Left lung (tissue), 4 donors: ENCODE measurements at regions not wholly inside any gene's neighbourhood (a gene's known extent, or its start where the extent isn't known, plus 50 kb on each side); places are given as distances from the start of the nearest gene placed in this dataset.

ENCODE experiments used
- ATAC-seq: fragments of 200-7000 bp; cut with Tn5 transposase; one replicate; pipeline ENCODE4 v1.9.1; 2020; ENCODE audit warnings: moderate library complexity
- DNase-seq, 4 donors: peaks; one replicate each; pipeline ENCODE4 v3.0.0-alpha.2; 2013 to 2020
- H3K27ac ChIP-seq, 2 donors: fragments of 200-600 bp; sonication (generic) in 1 of 2; one replicate each; pipeline versions ENCODE4 v1.5.0 to v1.8.0; 2020 to 2021
- H3K27me3 ChIP-seq, 2 donors: fragments of 200-600 bp; sonication (generic) in 1 of 2; one replicate each; pipeline versions ENCODE4 v1.5.0 to v1.8.0; 2020 to 2021
- H3K36me3 ChIP-seq, 2 donors: fragments of 200-600 bp; sonication (generic) in 1 of 2; one replicate each; pipeline versions ENCODE4 v1.5.0 to v1.8.0; 2020 to 2021
- H3K4me1 ChIP-seq, 2 donors: fragments of 200-600 bp; one replicate each; pipeline ENCODE4 v1.8.0; 2021
- H3K4me3 ChIP-seq, 2 donors: fragments of 200-600 bp; sonication (generic) in 1 of 2; one replicate each; pipeline versions ENCODE4 v1.5.0 to v1.8.0; 2020 to 2021; ENCODE audit warnings: mild to moderate bottlenecking in 1 of 2
- H3K9me3 ChIP-seq, 2 donors: fragments of 200-600 bp; sonication (generic) in 1 of 2; one replicate each; pipeline versions ENCODE4 v1.5.0 to v1.8.0; 2020 to 2021
- intact Hi-C, 2 donors: fragments of 100-400 bp; cut with DNase I; formaldehyde crosslinking; loops; one replicate each; pipeline versions ENCODE4 v1.11.2 to v1.14.2; 2022
- TF ChIP-seq, protein P1 (sequence below), 2 donors: fragments of 200-600 bp; sonication (generic) in 1 of 2; IDR thresholded peaks; one replicate each; pipeline versions ENCODE4 v1.5.0 to v1.8.0; 2021; ENCODE audit warnings: antibody characterized with exemption in 2 of 2
- donor health status: DM: no; HTN: yes; CAD: no.
- donor health status: DM: no; HTN: no; CAD: no.

DNA sequence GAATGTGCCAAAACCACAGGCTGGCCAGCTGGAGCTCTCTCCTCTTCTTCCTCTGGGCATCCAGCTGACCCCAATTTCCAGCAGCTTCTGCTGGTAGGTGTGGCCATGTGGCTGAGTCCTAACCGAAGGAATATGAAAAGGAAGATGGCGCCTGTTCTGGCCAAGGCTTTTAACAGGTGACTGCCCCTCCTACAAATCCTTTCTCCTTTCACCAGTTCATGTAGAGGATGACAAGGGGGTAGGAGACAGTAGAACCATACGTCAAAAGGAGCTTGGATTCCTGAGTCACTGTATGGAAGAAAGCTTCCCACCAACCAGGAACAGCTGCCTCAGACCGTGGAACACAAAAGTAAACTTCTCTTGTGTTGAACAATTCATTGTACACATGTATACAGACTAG lies 316.7 kb upstream of the IGF1R start:
- ATAC-seq (no peak), DNase-seq (no peak)
- no peaks in the 10 kb centered on the region for H3K36me3 ChIP-seq
- peaks cover 0 to 2% of the 10 kb centered on the region in 2 donors for H3K9me3 ChIP-seq
- H3K27me3 ChIP-seq, result peaks cover 0 to 1% of the 10 kb centered on the region in 2 donors
- no peak overlapping the region for H3K27ac ChIP-seq
- TF ChIP-seq, protein P1, sequence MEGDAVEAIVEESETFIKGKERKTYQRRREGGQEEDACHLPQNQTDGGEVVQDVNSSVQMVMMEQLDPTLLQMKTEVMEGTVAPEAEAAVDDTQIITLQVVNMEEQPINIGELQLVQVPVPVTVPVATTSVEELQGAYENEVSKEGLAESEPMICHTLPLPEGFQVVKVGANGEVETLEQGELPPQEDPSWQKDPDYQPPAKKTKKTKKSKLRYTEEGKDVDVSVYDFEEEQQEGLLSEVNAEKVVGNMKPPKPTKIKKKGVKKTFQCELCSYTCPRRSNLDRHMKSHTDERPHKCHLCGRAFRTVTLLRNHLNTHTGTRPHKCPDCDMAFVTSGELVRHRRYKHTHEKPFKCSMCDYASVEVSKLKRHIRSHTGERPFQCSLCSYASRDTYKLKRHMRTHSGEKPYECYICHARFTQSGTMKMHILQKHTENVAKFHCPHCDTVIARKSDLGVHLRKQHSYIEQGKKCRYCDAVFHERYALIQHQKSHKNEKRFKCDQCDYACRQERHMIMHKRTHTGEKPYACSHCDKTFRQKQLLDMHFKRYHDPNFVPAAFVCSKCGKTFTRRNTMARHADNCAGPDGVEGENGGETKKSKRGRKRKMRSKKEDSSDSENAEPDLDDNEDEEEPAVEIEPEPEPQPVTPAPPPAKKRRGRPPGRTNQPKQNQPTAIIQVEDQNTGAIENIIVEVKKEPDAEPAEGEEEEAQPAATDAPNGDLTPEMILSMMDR (IDR thresholded peaks at IDR 0.05), result no peak
- H3K4me1 ChIP-seq, result no peaks in the 10 kb centered on the region
- intact Hi-C loops, result no loop called here
- no peak overlapping the region for H3K4me3 ChIP-seq

DNA sequence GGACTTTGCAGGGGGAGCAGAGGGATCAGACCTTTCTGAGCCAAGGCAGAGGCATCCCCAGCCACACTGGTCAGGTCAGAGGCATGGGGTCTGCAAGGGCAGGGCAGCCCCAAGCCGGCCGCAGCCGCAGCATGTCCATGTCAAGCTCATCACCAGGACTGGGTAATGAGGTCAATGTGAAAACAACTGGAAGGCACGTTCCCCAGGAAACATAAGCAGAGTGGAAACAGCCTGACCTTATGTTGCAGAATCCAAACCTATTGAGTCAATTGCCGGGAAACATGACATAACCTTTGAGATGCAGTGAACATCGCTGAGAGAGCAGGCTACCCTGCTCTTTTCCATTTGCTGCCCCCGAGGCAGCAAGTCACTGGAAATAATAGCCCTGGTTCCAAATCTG lies 315.1 kb upstream of the IGF1R start:
- ATAC-seq (no peak), DNase-seq (no peak)
- Histone ChIP-seq H3K4me3 (no peak overlapping the region), H3K36me3 (no peaks in the 10 kb centered on the region), H3K27ac (no peak overlapping the region), H3K9me3 (peaks cover 0 to 2% of the 10 kb centered on the region in 2 donors), H3K4me1 (no peaks in the 10 kb centered on the region), H3K27me3 (no peaks in the 10 kb centered on the region)
- TF ChIP-seq, protein P1 (IDR thresholded peaks at IDR 0.05), result no peak
- intact Hi-C loops, result no loop called here

DNA sequence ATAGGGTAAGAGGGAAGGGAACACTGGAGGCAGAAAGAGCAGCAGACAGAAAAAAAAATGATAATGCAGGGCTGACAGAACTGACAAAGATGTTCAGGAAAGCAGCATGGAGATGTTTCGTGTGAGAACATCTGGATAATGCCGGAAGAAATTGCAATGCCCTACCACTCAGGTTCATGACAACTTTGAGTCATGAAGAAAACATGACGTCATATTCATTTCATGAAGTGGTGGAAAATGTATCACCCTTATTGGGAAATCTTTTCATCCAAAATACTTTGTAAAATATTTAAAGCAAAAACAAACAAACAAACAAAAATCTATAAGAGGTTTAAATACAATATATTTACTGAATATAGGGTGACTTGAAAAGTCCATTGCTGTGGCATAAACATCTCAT lies 305.4 kb upstream of the IGF1R start:
- no peaks in the 10 kb centered on the region for H3K36me3 ChIP-seq
- no peak overlapping the region for H3K27ac ChIP-seq
- no peaks in the 10 kb centered on the region for H3K27me3 ChIP-seq
- DNase-seq (no peak), ATAC-seq (no peak)
- no peaks in the 10 kb centered on the region for H3K9me3 ChIP-seq
- TF ChIP-seq, protein P1 (IDR thresholded peaks at IDR 0.05), result no peak
- intact Hi-C loops, result no loop called here
- H3K4me3 ChIP-seq, result no peak overlapping the region
- H3K4me1 ChIP-seq, result no peaks in the 10 kb centered on the region

DNA sequence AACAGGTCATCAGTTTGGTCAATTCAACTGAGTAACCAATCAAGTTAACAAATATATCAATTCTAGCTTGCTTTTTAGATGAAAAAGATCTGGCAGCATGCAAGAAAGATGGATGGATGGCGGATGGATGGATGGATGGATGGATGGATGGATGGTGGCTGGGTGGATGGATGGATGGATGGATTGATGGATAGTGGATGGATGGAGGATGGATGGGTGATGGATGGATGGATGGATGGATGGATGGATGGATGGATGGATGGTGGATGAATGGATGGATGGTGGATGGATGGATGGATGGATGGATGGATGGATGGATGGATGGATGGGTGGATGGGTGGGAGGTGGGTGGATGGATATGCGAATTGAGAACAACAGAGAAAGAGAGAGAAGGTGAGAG lies 303.7 kb upstream of the IGF1R start:
- H3K36me3 ChIP-seq, result no peaks in the 10 kb centered on the region
- H3K4me3 ChIP-seq, result no peak overlapping the region
- intact Hi-C loops, result no loop called here
- TF ChIP-seq, protein P1 (IDR thresholded peaks at IDR 0.05), result no peak
- H3K9me3 ChIP-seq, result no peaks in the 10 kb centered on the region
- H3K4me1 ChIP-seq, result no peaks in the 10 kb centered on the region
- DNase-seq, result no peak
- peaks cover 0 to 3% of the 10 kb centered on the region in 2 donors for H3K27me3 ChIP-seq
- no peak overlapping the region for H3K27ac ChIP-seq
- ATAC-seq, result no peak

DNA sequence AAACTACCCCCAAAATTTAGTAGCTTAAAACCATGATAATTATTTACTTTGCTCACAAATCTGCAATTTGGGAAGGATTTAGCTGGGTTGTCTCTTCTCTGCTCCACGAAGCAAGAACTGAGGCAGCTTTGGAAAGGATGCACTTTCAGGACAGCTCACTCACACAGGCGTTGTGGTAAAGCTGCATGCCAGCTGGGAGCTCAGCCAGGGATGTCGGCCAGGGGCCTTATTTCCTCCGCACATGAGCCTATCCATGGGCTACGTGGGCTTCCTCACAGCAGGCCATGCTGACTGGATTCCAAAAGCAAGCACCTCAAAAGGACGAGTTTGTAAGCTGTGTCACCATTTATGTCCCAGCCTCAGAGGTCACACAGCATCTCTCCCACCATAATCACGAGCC lies 301.3 kb upstream of the IGF1R start:
- Histone ChIP-seq H3K36me3 (no peaks in the 10 kb centered on the region), H3K27me3 (peaks cover 0 to 3% of the 10 kb centered on the region in 2 donors), H3K4me1 (no peaks in the 10 kb centered on the region), H3K4me3 (no peak overlapping the region), H3K9me3 (no peaks in the 10 kb centered on the region), H3K27ac (no peak overlapping the region)
- ATAC-seq (no peak), DNase-seq (no peak)
- intact Hi-C loops, result no loop called here
- TF ChIP-seq, protein P1 (IDR thresholded peaks at IDR 0.05), result no peak
